ENCODE measurements at regions not wholly inside any gene's neighbourhood (a gene's known extent, or its start where the extent isn't known, plus 50 kb on each side); places are given as distances from the start of the nearest gene placed in this dataset.
A peak's percentile ranks its signal among the peaks of the same experiment; 100 is the strongest.
"Not testable (repeated sequence)": the region's sequence is repeated elsewhere in the genome, so short reads cannot be mapped to it uniquely, and the experiment has no call there.

DNA sequence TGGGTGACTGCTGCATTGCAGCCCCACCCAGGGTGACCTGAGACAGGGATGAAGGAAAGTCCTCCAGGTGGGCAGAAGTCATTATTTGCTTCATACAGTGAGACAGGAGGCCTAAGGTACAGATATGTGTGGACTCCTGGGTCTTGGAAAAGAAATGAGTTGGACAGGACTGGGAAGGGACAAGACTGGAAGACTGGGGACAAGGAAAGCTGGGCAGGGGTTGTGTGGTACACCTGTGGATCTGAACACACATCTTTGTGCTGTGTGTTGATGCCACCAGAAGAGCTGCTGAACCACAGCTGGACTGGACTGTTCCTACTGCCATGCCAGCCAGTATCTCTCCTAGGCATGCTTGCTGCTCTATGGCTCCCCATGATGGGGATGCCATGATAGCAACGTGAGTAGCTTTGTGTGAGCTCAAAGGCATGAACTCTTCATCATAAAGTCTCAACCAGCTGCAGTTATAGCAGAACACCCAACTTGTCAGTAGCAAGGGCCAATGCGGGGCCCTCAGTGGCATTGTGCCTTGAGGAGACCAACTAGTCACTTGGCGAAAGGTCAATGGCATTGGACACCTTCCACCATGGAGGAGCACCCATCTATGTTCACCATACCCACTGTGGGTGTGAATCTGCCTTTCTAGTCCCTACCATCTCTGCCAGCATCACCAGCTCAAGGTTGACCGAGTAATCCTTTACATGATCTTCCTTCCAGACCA, 76.0 kb upstream of the GRB10 start:
- no peak for DNase-seq (ENCODE audit: low read depth)
- H3K4me3 ChIP-seq (ENCODE audit: low read depth, low read length): no peak overlapping the region

GRCh38 chr7:50857804-50858489, 75.3 kb upstream of the GRB10 start:
- H3K4me3 ChIP-seq (ENCODE audit: low read depth, low read length): no peak overlapping the region
- DNase-seq (ENCODE audit: low read depth): no peak

DNA sequence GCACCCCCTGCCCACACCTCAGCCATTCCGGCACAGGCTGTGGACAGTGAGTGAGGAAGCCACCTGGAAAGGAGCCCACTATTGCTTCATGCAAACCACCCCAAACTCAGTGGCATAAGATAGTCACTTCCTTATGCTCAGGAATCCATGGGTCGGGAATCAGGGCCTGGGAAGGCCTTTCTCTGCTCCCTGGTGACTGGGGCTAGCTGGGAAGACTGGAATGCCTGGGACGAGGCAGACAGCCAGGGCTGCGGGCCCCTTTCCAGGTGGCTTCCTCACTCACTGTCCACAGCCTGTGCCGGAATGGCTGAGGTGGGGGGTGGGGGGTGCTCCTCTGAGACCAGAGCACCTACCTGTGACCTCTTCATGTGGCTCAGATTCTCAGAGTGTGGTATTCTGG, 74.1 kb upstream of the GRB10 start:
- DNase-seq (ENCODE audit: low read depth): no peak
- H3K4me3 ChIP-seq (ENCODE audit: low read depth, low read length): no peak overlapping the region

DNA sequence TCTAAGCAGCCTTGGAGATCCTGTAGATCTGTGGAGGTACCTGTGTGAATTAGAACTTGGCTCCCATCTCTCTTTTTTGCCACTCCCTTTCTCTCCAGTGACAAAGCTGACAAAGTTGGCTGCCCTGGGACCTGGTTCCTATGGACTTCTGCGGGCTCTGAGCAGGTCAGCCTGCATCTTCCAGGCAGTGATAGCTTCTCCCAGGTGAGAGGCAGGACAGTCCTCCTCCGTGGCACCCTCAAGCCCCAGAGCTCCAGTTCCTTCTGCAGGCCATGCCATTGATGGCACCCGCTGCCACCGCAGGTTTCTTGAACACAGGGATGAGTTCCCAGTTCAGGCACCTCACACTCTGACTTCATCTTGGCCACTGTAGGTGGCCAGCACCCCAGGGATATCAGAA, 73.5 kb upstream of the GRB10 start:
- H3K4me3 ChIP-seq (ENCODE audit: low read depth, low read length): no peak overlapping the region
- DNase-seq (ENCODE audit: low read depth): no peak

GRCh38 chr7:50855526-50855925, 72.8 kb upstream of the GRB10 start:
- no peak for DNase-seq (ENCODE audit: low read depth)
- H3K4me3 ChIP-seq (ENCODE audit: low read depth, low read length): no peak overlapping the region

DNA sequence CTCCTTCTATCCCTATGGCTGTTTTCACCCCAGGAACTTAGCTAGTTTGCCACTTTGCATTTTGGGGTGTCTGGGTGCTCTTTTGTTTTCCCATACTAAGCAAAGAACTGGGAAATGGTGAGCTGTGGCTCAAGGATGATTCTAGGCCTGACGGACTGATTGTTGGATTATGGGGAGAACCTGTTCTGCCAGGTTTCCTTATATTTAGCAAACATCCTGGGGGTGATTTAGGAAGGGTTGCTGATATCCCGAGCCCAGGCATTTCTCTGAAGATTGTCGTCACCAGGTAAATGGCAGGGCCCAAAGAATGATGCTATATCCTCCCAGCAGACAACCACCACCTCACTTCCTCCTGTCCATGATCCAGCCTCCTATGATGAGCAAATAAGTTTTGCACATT, 72.1 kb upstream of the GRB10 start:
- no peak for DNase-seq (ENCODE audit: low read depth)
- no peak overlapping the region for H3K4me3 ChIP-seq (ENCODE audit: low read depth, low read length)

GRCh38 chr7:50854247-50854646, 71.6 kb upstream of the GRB10 start:
- no peak for DNase-seq (ENCODE audit: low read depth)
- H3K4me3 ChIP-seq (ENCODE audit: low read depth, low read length): no peak overlapping the region

DNA sequence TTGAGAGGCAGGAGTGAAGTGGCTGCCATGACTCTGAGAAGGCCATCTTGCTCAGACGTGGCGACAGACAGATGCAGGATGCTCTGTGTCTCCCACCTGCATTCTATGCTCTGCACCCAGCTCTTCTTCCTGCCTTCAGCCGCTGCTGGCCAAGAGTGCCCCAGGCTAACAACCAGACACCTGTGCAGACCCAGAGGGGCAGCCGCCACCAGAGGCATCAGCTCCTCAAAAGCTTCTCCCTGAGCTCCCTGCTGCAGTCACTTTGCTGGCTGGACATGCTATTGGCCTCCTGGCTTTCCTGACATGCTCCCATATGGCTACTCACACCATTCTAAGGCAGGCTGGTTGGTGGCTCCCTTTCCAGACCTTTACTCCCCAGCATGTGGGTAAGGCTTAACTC, 70.6 kb upstream of the GRB10 start:
- no peak for DNase-seq (ENCODE audit: low read depth)
- H3K4me3 ChIP-seq (ENCODE audit: low read depth, low read length): no peak overlapping the region

GRCh38 chr7:50852901-50853300, 70.2 kb upstream of the GRB10 start:
- H3K4me3 ChIP-seq (ENCODE audit: low read depth, low read length): no peak overlapping the region
- no peak for DNase-seq (ENCODE audit: low read depth)

DNA sequence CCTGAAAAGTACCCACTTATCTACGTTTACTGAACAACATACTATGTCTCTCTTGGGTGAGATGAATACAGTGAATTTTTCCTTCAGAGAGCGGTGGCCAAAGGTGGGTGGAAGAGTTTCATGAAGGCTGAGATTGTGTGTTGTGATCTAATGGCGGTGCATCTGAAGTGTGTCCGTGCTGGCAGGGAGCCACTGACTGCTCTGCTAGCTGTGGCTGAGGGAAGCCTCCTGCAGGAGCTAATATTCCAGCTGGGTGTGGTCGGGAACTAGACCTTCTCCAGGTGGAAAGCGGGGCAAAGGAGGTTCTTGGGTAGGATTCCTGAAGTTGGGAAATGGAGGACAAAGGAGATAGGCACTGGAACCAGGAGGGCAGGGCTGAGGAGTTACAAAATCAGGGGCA, 69.2 kb upstream of the GRB10 start:
- H3K4me3 ChIP-seq (ENCODE audit: low read depth, low read length): no peak overlapping the region
- no peak for DNase-seq (ENCODE audit: low read depth)

GRCh38 chr7:50851451-50851850, 68.8 kb upstream of the GRB10 start:
- DNase-seq (ENCODE audit: low read depth): no peak

GRCh38 chr7:50849991-50850390, 67.3 kb upstream of the GRB10 start:
- no peak overlapping the region for H3K4me3 ChIP-seq (ENCODE audit: low read depth, low read length)
- no peak for DNase-seq (ENCODE audit: low read depth)

More at GRCh38 chr7:50851451-50851850, 68.8 kb upstream of the GRB10 start:
- H3K4me3 ChIP-seq (ENCODE audit: low read depth, low read length): no peak overlapping the region

GRCh38 chr7:50848203-50848602, 65.5 kb upstream of the GRB10 start:
- no peak for DNase-seq (ENCODE audit: low read depth)
- no peak overlapping the region for H3K4me3 ChIP-seq (ENCODE audit: low read depth, low read length)

- not testable (repeated sequence) for DNase-seq (ENCODE audit: low read depth); H3K4me3 ChIP-seq (ENCODE audit: low read depth, low read length)
Observed at GRCh38 chr7:50844861-50845260, 62.2 kb upstream of the GRB10 start.

DNA sequence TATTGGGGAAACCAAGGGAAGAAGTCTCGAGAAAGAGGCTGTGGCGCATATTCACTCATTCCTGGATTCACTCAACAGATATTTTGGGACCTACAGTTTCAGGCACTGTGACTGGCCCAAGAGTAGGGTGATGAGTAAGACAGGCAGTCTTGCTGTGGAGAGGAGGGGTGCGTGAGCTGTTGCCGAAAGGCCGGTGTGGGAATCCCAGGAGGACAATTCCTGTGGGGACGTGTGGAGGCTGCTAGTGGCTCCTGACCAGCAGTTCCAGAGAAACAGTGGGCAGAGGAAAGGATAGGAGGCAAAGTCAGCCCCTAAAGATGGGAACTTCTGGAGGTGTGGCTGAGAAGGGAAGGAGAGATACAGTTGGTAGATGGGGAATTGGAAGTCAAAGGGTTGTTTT, 59.3 kb upstream of the GRB10 start:
- DNase-seq (ENCODE audit: low read depth): no peak
- H3K4me3 ChIP-seq (ENCODE audit: low read depth, low read length): no peak overlapping the region

GRCh38 chr7:50838675-50839377, 56.1 kb upstream of the GRB10 start:
- H3K4me3 ChIP-seq (ENCODE audit: low read depth, low read length): no peak overlapping the region
- DNase-seq (ENCODE audit: low read depth): peak; percentile 54

DNA sequence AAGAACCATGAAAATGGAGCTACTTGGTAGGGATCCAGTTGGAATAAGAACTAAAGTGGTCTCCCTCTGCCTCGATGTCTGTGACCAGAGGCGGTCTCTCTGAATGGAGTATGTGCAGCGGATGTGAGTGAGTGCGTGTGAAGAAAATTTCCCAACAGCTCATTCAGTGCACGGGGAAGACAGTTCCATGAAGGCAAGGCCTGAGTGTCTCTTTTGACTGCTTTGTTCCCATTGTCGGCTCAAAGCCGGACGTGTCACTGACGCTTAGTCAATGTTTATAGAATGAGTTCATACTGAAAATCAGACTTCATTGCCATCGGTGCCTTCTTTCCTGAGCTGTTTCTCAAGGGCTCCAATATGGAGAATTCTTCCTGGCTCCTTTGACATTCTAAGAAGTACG, 55.3 kb upstream of the GRB10 start:
- DNase-seq (ENCODE audit: low read depth): peak; percentile 73
- H3K4me3 ChIP-seq (ENCODE audit: low read depth, low read length): no peak overlapping the region

DNA sequence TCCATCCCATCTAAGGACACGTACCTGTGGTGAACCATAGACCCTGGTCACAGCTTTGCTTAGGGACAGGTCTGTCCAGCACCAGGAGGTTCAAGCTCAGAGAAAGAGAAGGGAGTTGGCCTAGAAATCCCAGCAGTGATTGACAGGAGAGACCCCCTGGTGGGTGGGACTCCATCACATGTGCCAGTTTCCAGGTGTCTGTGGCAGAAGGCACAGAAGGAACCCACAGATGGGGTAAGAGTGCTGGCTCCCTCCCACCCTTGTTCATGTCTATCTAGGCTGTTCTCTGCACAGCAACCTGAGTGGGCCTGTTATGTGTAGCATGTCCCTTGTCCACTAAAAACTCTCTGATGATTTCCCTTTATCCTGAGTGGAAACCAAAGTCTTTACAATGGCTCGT, 54.0 kb upstream of the GRB10 start:
- DNase-seq (ENCODE audit: low read depth): no peak

DNA sequence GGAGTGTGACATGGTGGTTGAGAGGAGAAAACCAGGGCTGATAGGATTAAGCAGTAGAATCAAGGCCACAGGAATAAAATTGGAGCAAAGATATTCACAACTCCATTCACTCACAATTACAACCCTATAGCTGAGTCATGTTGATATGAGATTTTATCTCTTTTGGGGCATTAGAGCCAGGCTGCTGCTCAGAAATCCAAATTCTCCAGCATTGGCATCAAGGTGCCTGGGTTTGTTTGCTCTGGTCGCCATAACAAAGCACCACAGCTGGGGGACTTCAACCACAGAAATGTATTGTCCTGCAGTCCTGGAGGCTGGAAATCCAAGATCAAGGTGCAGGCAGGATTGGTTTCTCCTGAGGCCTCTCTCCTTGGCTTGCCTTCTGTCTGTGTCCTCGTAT, 52.5 kb upstream of the GRB10 start:
- no peak overlapping the region for H3K4me3 ChIP-seq (ENCODE audit: low read depth, low read length)
- no peak for DNase-seq (ENCODE audit: low read depth)

More for the DNA sequence above, 54.0 kb upstream of the GRB10 start:
- no peak overlapping the region for H3K4me3 ChIP-seq (ENCODE audit: low read depth, low read length)

GRCh38 chr7:50834679-50835078, 52.0 kb upstream of the GRB10 start:
- no peak overlapping the region for H3K4me3 ChIP-seq (ENCODE audit: low read depth, low read length)
- DNase-seq (ENCODE audit: low read depth): no peak

Data from skeletal muscle cell (primary cell).